ENCODE measurements at regions not wholly inside any gene's neighbourhood (a gene's known extent, or its start where the extent isn't known, plus 50 kb on each side); places are given as distances from the start of the nearest gene placed in this dataset.

GRCh38 chr11:128341280-128342248, 245.8 kb downstream of the ETS1 start:
- TF ChIP-seq, protein P1, sequence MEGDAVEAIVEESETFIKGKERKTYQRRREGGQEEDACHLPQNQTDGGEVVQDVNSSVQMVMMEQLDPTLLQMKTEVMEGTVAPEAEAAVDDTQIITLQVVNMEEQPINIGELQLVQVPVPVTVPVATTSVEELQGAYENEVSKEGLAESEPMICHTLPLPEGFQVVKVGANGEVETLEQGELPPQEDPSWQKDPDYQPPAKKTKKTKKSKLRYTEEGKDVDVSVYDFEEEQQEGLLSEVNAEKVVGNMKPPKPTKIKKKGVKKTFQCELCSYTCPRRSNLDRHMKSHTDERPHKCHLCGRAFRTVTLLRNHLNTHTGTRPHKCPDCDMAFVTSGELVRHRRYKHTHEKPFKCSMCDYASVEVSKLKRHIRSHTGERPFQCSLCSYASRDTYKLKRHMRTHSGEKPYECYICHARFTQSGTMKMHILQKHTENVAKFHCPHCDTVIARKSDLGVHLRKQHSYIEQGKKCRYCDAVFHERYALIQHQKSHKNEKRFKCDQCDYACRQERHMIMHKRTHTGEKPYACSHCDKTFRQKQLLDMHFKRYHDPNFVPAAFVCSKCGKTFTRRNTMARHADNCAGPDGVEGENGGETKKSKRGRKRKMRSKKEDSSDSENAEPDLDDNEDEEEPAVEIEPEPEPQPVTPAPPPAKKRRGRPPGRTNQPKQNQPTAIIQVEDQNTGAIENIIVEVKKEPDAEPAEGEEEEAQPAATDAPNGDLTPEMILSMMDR (IDR thresholded peaks at IDR 0.05; ENCODE audit: low read depth, low read length), result no peak
- TF ChIP-seq EZH2phosphoT487 (IDR thresholded peaks at IDR 0.05; ENCODE audit: low read depth), result no peak

Data from OCI-LY3 (cell line).